Hypothalamus (tissue), 51 donors: ENCODE measurements at regions not wholly inside any gene's neighbourhood (a gene's known extent, or its start where the extent isn't known, plus 50 kb on each side); places are given as distances from the start of the nearest gene placed in this dataset.
"Not testable (repeated sequence)": the region's sequence is repeated elsewhere in the genome, so short reads cannot be mapped to it uniquely, and the experiment has no call there.

ENCODE experiments used
- DNase-seq, 51 donors: peaks; one replicate each; lab custom pipeline; 2025; lab: John Stamatoyannopoulos, UW

GRCh38 chr7:76117306-76117991 is 69.5 kb downstream of the MDH2 start:
- not testable (repeated sequence) for DNase-seq

- not testable (repeated sequence) for DNase-seq
These were observed 70.5 kb downstream of the MDH2 start for GRCh38 chr7:76118253-76119036.

- DNase-seq, result no peak
These were observed 73.1 kb downstream of the MDH2 start for GRCh38 chr7:76121044-76121443.

GRCh38 chr7:76122516-76123239 is 74.8 kb downstream of the MDH2 start:
- no peak for DNase-seq

- no peak for DNase-seq
These were observed 75.4 kb downstream of the MDH2 start for GRCh38 chr7:76123316-76123715.

- no peak for DNase-seq
These were observed 76.1 kb upstream of the SRRM3 start for GRCh38 chr7:76125560-76125959.

- no peak for DNase-seq
These were observed 75.1 kb upstream of the SRRM3 start for GRCh38 chr7:76126632-76127031.

- no peak for DNase-seq
These were observed 72.3 kb upstream of the SRRM3 start for GRCh38 chr7:76129366-76129765.

- DNase-seq, result no peak
These were observed 71.9 kb upstream of the SRRM3 start for GRCh38 chr7:76129836-76130235.

- not testable (repeated sequence) for DNase-seq
These were observed 71.0 kb upstream of the SRRM3 start for GRCh38 chr7:76130661-76131060.

GRCh38 chr7:76131887-76132286 is 69.8 kb upstream of the SRRM3 start:
- peak in 5 of 51 donors; percentile 2 to 23 (median 8) for DNase-seq

GRCh38 chr7:76133164-76133775 is 68.4 kb upstream of the SRRM3 start:
- no peak for DNase-seq

- no peak for DNase-seq
These were observed 67.9 kb upstream of the SRRM3 start for GRCh38 chr7:76133839-76134238.

GRCh38 chr7:76135263-76135662 is 66.4 kb upstream of the SRRM3 start:
- not testable (repeated sequence) for DNase-seq

- peak in 1 of 51 donors; percentile 22 for DNase-seq
These were observed 63.0 kb upstream of the SRRM3 start for GRCh38 chr7:76138577-76139313.

GRCh38 chr7:76139670-76140069 is 62.0 kb upstream of the SRRM3 start:
- no peak for DNase-seq

- not testable (repeated sequence) for DNase-seq
These were observed 61.4 kb upstream of the SRRM3 start for GRCh38 chr7:76140259-76140658.

- DNase-seq, result no peak
These were observed 58.8 kb upstream of the SRRM3 start for GRCh38 chr7:76142861-76143260.

GRCh38 chr7:76144664-76145270 is 56.9 kb upstream of the SRRM3 start:
- not testable (repeated sequence) for DNase-seq

GRCh38 chr7:76146374-76146773 is 55.3 kb upstream of the SRRM3 start:
- DNase-seq, result no peak
